Mucosa of rectum (tissue), 2 donors: ENCODE measurements at regions not wholly inside any gene's neighbourhood (a gene's known extent, or its start where the extent isn't known, plus 50 kb on each side); places are given as distances from the start of the nearest gene placed in this dataset.
A peak's percentile ranks its signal among the peaks of the same experiment; 100 is the strongest.

Source experiments
- H3K27ac ChIP-seq, 2 donors: one replicate each; pipeline ENCODE4 v1.7.0; 2013; ENCODE audit warnings: inconsistent platforms in 2 of 2, low read depth in 2 of 2, low read length in 2 of 2
- H3K27me3 ChIP-seq, 2 donors: one replicate each; pipeline ENCODE4 v1.7.0; 2013; ENCODE audit warnings: low read length in 2 of 2; ENCODE audit not compliant: control insufficient read depth in 2 of 2, insufficient read depth in 2 of 2
- H3K36me3 ChIP-seq, 2 donors: one replicate each; pipeline ENCODE4 v1.7.0; 2013; ENCODE audit warnings: low read length in 2 of 2; ENCODE audit not compliant: control insufficient read depth in 2 of 2, insufficient read depth in 2 of 2
- H3K4me1 ChIP-seq, 2 donors: one replicate each; pipeline ENCODE4 v1.7.0; 2013; ENCODE audit warnings: low read length in 2 of 2, mild to moderate bottlenecking in 1 of 2; ENCODE audit not compliant: control insufficient read depth in 2 of 2, insufficient read depth in 2 of 2
- H3K4me3 ChIP-seq, 2 donors: one replicate each; pipeline ENCODE4 v1.7.0; 2013; ENCODE audit warnings: low read length in 2 of 2
- H3K9ac ChIP-seq, 2 donors: one replicate each; pipeline ENCODE4 v1.7.0; 2013; ENCODE audit warnings: low read length in 2 of 2, low read depth in 1 of 2, mild to moderate bottlenecking in 1 of 2
- H3K9me3 ChIP-seq, 2 donors: one replicate each; pipeline ENCODE4 v1.7.0; 2013; ENCODE audit warnings: low read length in 2 of 2; ENCODE audit not compliant: control insufficient read depth in 2 of 2
- donor health status: healthy.
- donor health status: Normal muscosa, but diverticular disease.

DNA sequence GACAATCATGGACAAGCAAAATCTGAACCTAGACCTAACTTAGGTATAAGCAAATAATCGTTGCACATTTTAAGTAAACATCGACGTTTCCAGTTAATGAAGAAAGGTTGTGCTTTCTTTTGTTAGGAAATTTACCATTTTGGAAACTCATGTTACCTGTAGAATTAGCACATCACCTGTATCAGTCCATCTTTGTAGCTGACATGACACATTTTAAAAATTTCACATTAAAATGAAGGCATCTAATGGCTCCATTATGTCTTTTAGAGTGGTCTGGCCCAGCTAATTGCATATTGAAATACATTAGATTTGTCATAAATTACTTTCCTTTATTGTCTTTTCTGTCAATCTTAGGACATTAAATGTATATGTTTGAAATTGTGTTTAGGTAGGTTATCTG is 119.0 kb upstream of the MGAT5 start:
- peaks cover 20 to 37% of the 10 kb centered on the region in 2 donors for H3K4me1 ChIP-seq
- no peak overlapping the region for H3K4me3 ChIP-seq
- H3K27ac ChIP-seq: no peak overlapping the region
- no peaks in the 10 kb centered on the region for H3K36me3 ChIP-seq
- H3K27me3 ChIP-seq: no peaks in the 10 kb centered on the region
- no peaks in the 10 kb centered on the region for H3K9me3 ChIP-seq
- H3K9ac ChIP-seq: no peak overlapping the region

DNA sequence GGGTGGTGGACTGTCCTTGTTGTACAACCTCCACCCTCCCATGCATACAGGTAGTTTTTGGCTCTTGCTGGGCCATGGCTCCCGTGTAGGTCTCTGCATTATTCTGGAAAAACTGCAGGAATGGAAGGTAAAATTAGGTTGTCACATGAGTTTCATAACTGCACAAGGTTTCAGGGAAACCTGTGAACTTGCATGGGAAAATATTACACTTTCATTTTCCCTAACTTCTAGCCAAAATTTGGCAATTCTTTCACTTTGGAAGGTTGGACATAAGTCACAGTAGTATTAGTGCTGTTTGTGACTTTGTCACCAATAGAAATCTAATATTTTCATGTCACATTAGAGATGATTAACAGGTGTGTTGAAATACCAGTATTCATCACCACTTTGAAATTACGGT is 118.1 kb upstream of the MGAT5 start:
- Histone ChIP-seq H3K27ac (no peak overlapping the region), H3K4me1 (peaks cover 28 to 45% of the 10 kb centered on the region in 2 donors), H3K9me3 (no peaks in the 10 kb centered on the region), H3K36me3 (no peaks in the 10 kb centered on the region), H3K27me3 (no peaks in the 10 kb centered on the region), H3K4me3 (no peak overlapping the region), H3K9ac (no peak overlapping the region)

DNA sequence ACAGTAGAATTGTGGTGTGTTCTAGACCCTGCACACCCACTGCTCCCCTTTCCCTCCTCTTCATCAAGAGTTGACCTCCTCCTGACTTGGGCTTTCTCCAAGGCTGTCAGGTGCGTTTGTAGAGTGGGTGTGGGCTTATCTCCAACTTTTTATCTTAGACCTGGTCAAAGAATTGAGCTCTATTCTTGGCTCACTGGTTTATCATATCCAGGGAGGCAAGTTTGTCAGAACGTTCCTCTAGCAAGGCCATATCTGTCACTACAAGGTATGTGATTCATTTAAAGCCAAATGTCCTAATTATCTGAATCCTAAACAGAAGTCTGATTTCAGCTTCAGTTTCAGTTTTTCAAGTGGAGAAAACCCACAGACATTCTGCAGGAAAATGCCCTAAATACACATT is 117.1 kb upstream of the MGAT5 start:
- Histone ChIP-seq H3K27ac (peak overlapping the region; percentile 40 to 45), H3K9ac (no peak overlapping the region), H3K4me3 (peak overlapping the region; percentile 33 to 52), H3K36me3 (no peaks in the 10 kb centered on the region), H3K27me3 (no peaks in the 10 kb centered on the region), H3K9me3 (no peaks in the 10 kb centered on the region), H3K4me1 (peaks cover 34 to 52% of the 10 kb centered on the region in 2 donors)

DNA sequence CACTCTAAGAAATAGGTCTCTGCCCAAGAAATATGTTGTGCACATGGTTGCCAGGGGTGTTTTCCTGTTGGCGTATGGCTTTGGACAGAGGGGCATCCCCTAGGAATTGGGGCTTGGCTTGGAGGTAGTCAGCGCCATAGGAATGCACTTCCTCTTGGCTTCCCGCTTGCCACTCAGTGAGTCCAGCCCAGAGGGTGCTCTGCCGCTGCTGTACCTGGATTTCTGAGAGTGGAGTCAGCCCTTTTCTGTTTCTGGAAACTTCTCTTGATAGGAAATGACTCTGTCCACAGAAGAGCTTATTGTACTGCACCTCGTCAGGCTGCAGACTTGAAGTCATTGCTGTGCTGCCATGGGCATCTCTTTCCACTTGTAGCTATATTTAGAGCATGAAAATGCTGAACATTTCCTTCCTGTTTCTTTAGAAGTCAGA is 116.7 kb upstream of the MGAT5 start:
- peaks cover 39 to 57% of the 10 kb centered on the region in 2 donors for H3K4me1 ChIP-seq
- H3K27me3 ChIP-seq: no peaks in the 10 kb centered on the region
- peak overlapping the region; percentile 33 to 52 for H3K4me3 ChIP-seq
- H3K9ac ChIP-seq: no peak overlapping the region
- H3K9me3 ChIP-seq: no peaks in the 10 kb centered on the region
- peak overlapping the region; percentile 40 to 45 for H3K27ac ChIP-seq
- H3K36me3 ChIP-seq: no peaks in the 10 kb centered on the region

DNA sequence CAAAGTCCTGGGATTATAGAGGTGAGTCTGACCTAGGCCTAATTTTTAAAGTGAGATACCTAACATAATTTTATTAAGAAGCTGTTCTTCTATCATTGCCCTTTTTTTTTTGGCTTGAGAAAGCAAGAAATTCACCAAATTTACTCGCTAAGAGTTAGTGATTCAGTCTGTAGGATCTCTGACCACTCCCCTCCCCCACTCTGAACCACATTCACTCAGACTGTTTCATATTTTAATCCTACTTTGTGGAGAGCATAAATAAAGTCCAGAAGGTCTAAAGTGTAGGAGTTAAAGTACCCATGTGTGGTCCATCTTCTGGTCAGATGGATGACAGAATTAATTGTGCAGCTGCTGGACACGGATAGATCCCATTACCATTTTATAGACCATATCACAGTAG is 115.8 kb upstream of the MGAT5 start:
- Histone ChIP-seq H3K27ac (no peak overlapping the region), H3K4me3 (no peak overlapping the region), H3K36me3 (no peaks in the 10 kb centered on the region), H3K9ac (no peak overlapping the region), H3K9me3 (no peaks in the 10 kb centered on the region), H3K27me3 (no peaks in the 10 kb centered on the region), H3K4me1 (peaks cover 45 to 63% of the 10 kb centered on the region in 2 donors)

DNA sequence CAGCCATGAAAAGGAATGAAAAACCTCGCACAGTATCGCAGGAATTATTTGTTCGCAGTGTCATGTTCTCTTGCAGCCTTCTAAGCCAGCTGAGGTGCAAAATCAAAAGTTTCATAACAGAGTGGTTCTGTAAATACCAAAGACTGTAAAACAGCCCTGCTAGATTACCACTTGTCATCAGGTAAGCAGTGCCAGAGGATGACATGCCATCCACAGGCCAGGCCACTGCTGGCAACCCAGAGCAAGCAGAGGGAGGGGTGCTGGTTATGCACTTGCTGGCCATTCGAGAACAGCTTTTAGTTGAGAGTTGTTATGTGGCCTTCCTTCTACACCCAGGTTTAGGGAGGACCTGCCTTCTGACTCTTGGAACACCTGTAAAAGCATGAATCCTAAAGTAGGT is 114.3 kb upstream of the MGAT5 start:
- Histone ChIP-seq H3K9ac (peak overlapping the region; percentile 43 to 75), H3K4me3 (peak overlapping the region; percentile 53 to 64), H3K36me3 (no peaks in the 10 kb centered on the region), H3K9me3 (no peaks in the 10 kb centered on the region), H3K27me3 (no peaks in the 10 kb centered on the region), H3K4me1 (peaks cover 45 to 71% of the 10 kb centered on the region in 2 donors), H3K27ac (peak overlapping the region; percentile 89 to 93)

DNA sequence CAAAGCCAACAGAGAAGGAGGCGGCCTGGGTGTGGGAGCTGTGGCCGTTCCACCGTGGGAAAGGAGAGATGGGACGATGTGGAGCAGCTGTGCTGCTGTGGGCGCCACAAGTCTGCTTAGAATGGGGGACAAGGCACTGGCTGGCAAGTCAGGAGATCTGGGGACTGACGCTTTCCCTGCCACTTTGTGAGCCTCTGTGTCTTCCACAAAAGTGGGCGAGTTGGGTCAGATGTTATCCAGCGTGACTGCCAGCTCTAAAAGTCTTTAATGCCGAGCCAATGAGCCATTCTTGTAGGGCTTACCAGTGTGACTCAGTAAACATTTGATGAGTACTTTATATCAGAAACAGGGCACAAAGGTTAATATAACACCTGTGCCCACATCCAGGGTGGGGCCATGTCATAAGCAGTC is 113.6 kb upstream of the MGAT5 start:
- Histone ChIP-seq H3K9ac (peak overlapping the region; percentile 43 to 75), H3K27ac (peak overlapping the region; percentile 89 to 93), H3K27me3 (no peaks in the 10 kb centered on the region), H3K36me3 (no peaks in the 10 kb centered on the region), H3K4me1 (peaks cover 45 to 71% of the 10 kb centered on the region in 2 donors), H3K4me3 (peak overlapping the region; percentile 53 to 64), H3K9me3 (no peaks in the 10 kb centered on the region)

DNA sequence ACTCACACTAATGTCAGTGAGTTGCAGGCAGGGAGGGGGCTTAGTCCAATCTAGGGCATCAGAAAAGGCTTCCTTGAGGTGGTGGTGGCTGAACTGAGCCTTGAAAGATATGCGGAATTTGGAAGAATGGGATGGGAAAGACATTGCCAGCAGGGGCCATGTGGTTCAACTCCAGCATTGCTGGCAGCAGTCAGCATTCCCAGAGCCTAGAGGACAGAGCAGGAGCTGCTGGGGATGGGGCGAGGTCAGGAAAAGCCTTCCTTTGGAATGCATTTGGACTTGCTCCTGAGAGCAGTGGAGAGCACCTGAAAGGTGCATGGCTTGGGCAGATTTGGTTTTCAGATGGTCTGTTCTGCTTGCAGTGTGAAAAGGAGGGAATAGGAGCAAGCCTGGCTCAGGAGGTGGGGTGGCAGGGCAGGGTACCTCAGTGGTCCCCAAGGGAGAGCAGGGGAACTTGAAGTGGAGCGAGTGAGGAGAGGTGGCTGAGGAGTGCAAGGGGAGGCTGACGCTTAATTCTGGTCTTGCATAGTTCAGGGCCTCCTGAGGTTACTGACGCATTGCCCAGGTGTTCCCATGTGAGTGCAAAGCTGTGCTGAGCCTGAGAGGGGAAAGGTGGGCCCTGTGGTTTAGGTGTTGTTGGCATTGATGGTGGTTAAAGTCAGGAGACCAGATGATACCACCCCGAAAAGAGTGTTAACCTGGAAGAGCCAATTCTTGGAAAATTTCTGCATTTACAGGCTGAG is 112.1 kb upstream of the MGAT5 start:
- peak overlapping the region in 1 of 2 donors; percentile 22 for H3K27ac ChIP-seq
- H3K9me3 ChIP-seq: no peaks in the 10 kb centered on the region
- H3K27me3 ChIP-seq: no peaks in the 10 kb centered on the region
- H3K4me3 ChIP-seq: no peak overlapping the region
- H3K4me1 ChIP-seq: peaks cover 45 to 67% of the 10 kb centered on the region in 2 donors
- no peak overlapping the region for H3K9ac ChIP-seq
- H3K36me3 ChIP-seq: no peaks in the 10 kb centered on the region

DNA sequence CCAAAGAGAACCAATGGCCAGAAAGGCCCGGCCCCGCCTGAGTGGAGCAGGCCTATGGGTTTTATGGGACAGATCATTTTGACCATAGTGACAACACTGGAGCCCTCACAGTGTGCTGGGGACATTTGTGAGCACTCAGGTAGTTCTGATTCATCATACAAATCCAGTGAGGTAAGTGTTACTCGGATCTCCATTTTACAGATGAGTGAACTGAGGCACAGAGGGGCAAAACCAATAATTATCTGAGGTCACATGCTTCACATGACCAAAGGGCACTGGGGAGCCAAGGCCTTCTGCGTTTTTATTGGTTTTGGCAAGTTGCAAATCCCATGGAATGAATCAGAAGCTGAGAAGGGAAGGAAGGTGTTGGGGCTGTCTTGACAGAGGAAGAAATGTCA is 111.5 kb upstream of the MGAT5 start:
- Histone ChIP-seq H3K9ac (no peak overlapping the region), H3K27me3 (no peaks in the 10 kb centered on the region), H3K4me1 (peaks cover 40 to 61% of the 10 kb centered on the region in 2 donors), H3K27ac (peak overlapping the region in 1 of 2 donors; percentile 34), H3K4me3 (no peak overlapping the region), H3K9me3 (no peaks in the 10 kb centered on the region), H3K36me3 (no peaks in the 10 kb centered on the region)

DNA sequence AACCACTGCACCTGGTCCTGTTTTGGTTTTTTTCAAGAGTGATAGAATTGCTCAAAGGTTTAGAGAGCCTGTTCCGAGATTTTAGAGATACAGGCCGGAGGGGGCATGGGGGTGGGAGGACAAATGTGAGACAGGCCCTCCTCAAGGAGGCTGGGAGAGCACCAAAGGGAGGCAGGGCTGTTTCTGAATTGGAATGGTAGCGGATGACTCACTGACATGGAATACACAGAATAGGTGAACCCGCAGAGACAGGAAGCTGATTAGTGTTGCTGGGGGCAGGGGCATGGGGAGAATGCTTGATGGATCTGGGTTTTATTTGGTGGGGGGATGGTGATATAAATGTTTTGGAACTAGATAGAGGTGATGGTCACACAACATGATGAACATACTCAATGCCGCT is 111.0 kb upstream of the MGAT5 start:
- H3K27me3 ChIP-seq: no peaks in the 10 kb centered on the region
- no peak overlapping the region for H3K9ac ChIP-seq
- H3K4me3 ChIP-seq: no peak overlapping the region
- no peaks in the 10 kb centered on the region for H3K9me3 ChIP-seq
- peak overlapping the region in 1 of 2 donors; percentile 34 for H3K27ac ChIP-seq
- peaks cover 38 to 58% of the 10 kb centered on the region in 2 donors for H3K4me1 ChIP-seq
- no peaks in the 10 kb centered on the region for H3K36me3 ChIP-seq
